NK-92 treated with Interleukin-12 subunit alpha and Interleukin-12 subunit beta, amount 100 ng/mL, for 24 hours (cell line): ENCODE measurements at regions not wholly inside any gene's neighbourhood (a gene's known extent, or its start where the extent isn't known, plus 50 kb on each side); places are given as distances from the start of the nearest gene placed in this dataset.

Source experiments
- DNase-seq: peaks from one replicate; lab custom pipeline; 2025; lab: John Stamatoyannopoulos, UW

DNA sequence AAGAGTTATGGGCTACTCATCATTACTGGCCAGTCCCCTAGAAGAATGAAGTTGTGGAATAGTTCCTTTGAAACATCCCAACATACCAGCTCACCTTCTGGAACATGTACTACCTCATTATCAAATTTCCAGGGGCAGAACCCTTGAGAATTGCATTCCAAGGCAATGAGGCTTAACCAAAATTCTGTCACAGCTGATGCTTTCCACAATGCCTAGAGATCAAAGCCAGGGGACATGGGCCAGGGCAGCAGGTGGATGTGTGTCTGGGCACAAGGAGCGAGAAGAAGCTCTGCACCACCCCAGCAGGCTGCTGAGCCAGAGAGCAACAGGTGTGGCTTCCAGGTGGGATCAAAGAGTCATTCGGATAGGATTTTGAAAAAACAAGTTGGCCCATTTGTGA lies 362.1 kb downstream of the EFNB2 start:
- DNase-seq = no peak

DNA sequence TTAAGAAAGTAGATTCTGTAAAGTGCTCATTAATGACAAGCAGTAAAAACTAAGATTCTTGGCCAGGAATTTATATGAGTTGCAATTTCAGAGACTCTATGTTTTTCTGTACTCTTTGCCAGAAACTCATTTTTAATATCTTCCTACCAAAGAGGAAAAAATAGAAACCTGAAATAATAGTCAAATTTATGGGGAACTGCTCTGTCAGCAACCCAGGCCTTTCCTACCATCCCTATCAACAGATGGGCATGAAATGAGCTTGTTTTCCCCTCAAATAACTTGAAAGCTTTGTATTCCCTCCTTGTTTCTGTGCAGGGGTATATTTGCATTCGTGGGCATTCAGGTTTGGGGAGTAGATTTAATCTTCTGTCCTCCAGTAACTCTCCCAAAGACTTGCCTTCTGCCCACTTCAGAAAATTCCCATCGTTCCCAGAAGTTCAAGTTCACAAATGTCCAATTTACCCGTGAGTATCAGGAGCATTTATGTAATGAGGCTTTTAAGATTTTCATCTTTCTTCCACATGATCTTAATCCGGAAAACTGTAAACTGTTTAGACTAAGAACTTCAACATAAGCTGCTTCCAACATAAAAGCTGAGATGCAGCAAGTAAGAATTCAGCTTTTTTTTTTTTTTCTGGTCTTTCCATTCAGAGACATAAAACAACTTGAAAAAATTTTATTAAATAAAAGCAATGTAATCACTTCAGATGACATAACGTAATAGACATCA lies 363.1 kb downstream of the EFNB2 start:
- DNase-seq = no peak

GRCh38 chr13:106163426-106163825 lies 372.0 kb downstream of the EFNB2 start:
- DNase-seq = no peak

DNA sequence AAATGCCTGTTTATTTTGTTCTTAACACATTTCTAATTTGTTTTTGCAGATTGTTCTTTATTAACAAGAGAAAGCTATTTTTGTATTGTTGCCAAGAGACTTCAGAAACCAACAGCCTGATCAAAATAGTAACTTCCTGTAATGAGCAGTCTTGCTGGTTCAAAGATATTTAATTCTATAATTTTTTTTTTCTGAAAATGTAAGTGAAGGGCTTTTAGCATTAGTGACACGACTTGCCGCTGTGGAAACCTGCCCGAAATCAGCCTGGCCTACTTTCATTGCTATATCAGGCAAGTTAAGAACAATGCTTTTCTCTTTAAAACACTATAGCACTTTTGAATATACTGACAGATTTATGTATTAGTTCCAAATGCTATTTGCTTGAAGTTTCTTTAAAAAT lies 374.3 kb downstream of the EFNB2 start:
- no peak for DNase-seq

GRCh38 chr13:106159295-106160195 lies 375.9 kb downstream of the EFNB2 start:
- no peak for DNase-seq

DNA sequence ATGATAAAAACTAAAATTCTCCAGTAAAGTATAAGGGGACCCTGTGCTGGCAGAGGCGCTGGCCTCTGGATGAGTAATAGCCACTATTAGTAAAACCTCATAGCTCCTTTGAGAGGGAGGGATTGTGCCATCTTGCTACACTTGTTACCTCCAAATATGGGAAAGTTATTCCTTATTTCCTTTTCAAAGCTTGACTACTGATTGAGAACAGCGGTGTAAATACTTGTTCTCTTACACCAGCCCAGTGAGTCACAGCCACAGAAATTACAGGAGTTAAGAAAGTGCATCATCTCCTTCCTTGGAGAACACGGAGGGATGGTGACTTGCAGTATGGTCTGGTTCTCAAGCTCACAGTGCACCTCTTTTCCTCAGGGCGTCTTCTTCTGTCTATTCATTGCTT lies 379.0 kb downstream of the EFNB2 start:
- DNase-seq = no peak

GRCh38 chr13:106155411-106155810 lies 380.1 kb downstream of the EFNB2 start:
- DNase-seq = no peak

- no peak for DNase-seq
Measured at GRCh38 chr13:106153876-106154275, 381.6 kb downstream of the EFNB2 start.

- no peak for DNase-seq
Measured at GRCh38 chr13:106153041-106153440, 382.4 kb downstream of the EFNB2 start.

DNA sequence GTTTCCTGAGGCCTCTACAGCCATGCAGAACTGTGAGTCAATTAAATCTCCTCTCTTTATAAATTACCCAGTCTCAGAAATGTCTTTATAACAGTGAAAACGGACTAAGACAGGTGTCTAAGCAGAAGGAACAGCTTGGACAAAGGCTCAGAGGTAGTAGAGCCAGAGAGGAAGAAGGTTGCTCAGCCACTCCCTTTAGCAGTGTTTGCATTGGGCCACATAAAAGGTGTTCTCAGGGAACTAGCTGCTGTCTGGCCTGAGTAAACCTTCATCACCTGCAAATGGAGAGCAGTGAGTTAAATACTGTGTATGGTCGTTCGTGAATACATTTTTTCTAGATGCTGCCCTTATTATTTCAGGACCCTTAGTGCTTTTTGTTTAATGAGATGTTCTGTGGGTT lies 383.4 kb downstream of the EFNB2 start:
- no peak for DNase-seq

DNA sequence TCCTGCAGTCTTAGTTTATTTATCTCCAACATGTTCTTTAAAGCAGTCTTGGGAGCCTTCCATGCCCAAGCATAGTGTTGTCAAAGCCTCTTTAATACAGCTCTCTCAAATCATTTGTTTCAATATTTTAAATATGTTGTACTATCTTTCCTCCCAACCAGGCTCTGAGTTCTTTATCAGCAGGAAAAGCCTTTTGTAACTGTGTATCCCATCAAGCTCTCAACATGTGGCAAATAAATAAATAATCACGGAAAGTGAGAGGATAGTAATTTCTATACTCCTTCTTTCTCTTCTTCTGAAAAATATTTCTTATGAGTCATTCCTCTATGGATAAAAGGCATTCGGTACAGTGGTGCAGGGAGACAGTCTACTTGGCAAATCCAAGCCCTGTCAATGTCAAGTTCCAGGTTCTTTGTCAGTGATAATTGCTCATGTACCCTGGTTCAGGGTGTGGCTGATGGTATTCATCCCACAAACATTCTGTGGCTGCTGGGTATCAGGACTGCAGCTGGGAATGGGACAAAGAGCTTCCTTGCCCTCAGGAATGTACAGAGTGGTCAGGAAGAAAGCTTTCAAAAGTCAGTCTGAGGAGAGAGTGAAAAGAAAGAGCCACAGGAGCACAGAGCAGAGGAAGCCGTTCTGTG lies 384.3 kb downstream of the EFNB2 start:
- DNase-seq = no peak

- no peak for DNase-seq
Measured at GRCh38 chr13:106145997-106146864, 389.2 kb downstream of the EFNB2 start.

- no peak for DNase-seq
Measured at GRCh38 chr13:106145070-106145469, 390.4 kb downstream of the EFNB2 start.

DNA sequence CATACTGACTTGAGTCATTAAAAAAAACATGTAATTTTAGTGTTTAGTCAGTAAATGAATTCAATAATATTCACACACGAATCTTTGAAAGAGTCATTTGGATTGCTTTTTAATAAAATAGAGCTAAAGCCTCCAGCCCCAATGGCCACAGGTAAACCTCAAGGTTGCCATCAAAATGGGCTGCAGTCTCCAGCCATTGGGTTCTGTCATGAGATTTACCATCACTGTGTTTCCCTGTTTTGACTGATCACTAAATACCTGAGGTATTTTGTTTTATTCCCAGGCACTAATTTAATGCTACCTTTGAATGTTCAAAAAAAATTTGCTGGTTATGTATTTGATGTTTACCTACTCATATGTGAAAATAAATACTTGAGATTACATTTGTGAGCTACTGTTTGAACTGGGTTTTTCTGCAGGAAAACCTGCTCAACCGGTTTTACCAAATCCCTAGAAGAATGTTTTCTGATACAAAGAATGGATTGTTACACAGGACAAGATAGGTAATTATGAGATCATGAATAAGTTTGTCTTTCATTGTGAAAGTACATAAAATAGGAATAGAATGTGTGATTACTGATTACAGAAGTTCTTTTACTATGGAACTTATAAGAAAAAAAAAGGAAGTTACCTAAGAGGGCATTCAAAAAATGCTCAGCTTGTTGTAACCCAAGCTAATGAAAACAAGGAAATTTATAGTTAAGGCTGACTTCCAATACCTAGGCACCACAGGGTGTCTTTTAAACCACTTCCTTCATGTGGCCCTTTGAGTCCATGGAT lies 391.3 kb downstream of the EFNB2 start:
- no peak for DNase-seq

DNA sequence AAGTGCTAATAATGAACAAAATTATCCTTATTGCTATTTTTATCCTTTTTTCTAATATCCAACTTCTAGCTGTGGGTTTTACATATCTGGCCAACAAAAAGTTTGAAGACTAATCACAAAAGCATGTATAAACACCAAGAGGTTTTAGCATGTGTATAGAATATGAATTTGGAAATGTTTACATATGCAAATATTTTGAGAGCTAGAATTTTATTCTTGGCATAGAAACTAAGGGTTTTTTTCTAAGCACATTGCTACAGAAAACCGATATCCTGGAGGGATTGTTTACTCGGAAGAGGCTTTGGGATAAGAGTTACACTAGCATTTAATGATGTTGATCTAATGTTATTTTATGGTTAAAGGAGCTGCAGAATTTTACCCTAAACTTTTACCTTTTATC lies 392.1 kb downstream of the EFNB2 start:
- no peak for DNase-seq

DNA sequence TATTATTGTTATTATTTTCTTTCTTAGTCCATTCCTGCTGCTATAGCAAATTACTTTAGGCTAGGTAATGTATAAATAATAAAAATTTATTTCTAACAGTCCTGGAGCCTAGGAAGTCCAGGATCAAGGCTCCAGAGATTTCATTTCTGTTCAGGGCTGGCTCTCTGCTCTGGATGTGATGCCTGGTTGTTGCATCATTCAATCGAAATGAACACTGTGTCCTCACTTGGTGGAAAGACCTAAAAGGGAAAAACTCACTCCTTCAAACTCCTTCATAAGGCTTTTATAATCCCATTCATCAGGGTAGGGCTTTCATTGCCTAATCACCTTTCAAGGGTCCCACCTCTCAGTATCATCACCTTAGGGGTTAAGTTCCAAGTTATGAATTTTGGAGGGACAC lies 395.0 kb downstream of the EFNB2 start:
- no peak for DNase-seq

DNA sequence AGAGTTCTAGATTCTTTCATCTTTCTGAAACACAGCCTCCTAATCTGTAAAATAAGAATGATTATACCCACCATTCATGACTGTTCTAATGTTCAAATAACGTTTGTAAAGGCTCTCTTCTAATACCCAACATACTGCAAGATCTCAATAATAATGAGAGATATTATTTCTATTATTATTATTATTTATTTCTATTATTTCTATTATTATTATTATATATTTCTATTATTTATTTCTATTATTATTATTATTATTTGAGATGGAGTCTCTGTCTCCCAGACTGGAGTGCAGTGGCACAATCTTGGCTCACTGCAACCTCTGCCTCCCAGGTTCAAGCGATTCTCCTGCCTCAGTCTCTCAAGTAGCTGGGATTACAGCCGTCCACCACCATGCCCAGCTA lies 395.5 kb downstream of the EFNB2 start:
- no peak for DNase-seq

DNA sequence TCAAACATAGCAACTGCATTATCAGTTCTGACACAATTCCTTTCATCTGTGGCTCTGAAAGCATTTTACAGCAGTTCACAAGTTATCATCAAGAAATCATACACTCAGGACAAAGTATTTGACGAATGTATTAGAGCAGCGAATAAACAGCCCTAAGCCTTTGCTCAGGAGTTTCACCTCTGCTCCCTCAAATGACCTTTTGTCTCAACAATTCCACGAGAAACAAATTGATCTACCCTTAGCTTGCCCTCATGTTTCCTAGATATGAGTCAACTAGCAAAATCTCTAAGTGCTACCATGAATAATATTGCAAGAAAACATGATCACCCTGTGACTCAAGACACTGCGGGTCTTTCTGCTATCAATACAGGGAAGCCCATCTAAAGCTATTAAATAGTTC lies 396.1 kb downstream of the EFNB2 start:
- DNase-seq = no peak

- DNase-seq = no peak
Measured at GRCh38 chr13:106138620-106139019, 396.8 kb downstream of the EFNB2 start.

- no peak for DNase-seq
Measured at GRCh38 chr13:106133025-106133424, 402.4 kb downstream of the EFNB2 start.

GRCh38 chr13:106132216-106132615 lies 403.2 kb downstream of the EFNB2 start:
- no peak for DNase-seq
